Spleen (tissue), 11 donors: ENCODE measurements at regions not wholly inside any gene's neighbourhood (a gene's known extent, or its start where the extent isn't known, plus 50 kb on each side); places are given as distances from the start of the nearest gene placed in this dataset.

Experiments used
- DNase-seq: peaks from one replicate; pipeline ENCODE4 v3.0.0-alpha.2; 2020
- H3K27ac ChIP-seq, 8 donors: fragments of 200-600 bp; sonication (generic) in 7 of 8; 1 replicate in 4 of 8; 2 replicates in 4 of 8; pipeline versions ENCODE4 v1.5.0 to v1.8.0; 2016 to 2021; ENCODE audit warnings: inconsistent platforms in 4 of 8, mild to moderate bottlenecking in 4 of 8, moderate library complexity in 1 of 8
- H3K27me3 ChIP-seq, 7 donors: fragments of 200-600 bp; sonication (generic) in 6 of 7; replicated peaks in 1 of 7; 1 replicate in 4 of 7; 2 replicates in 3 of 7; pipeline versions ENCODE4 v1.5.0 to v1.8.0; 2016 to 2021; ENCODE audit warnings: inconsistent platforms in 3 of 7, mild to moderate bottlenecking in 1 of 7
- H3K36me3 ChIP-seq, 6 donors: fragments of 200-600 bp; sonication (generic) in 5 of 6; 1 replicate in 4 of 6; 2 replicates in 2 of 6; pipeline versions ENCODE4 v1.5.0 to v1.8.0; 2016 to 2021; ENCODE audit warnings: inconsistent platforms in 2 of 6
- H3K4me1 ChIP-seq, 6 donors: fragments of 200-600 bp; sonication (generic) in 5 of 6; 1 replicate in 3 of 6; 2 replicates in 3 of 6; pipeline versions ENCODE4 v1.5.0 to v1.8.0; 2016 to 2021; ENCODE audit warnings: inconsistent platforms in 3 of 6
- H3K4me3 ChIP-seq, 8 donors: fragments of 200-600 bp; sonication (generic) in 7 of 8; 1 replicate in 4 of 8; 2 replicates in 4 of 8; pipeline versions ENCODE4 v1.5.0 to v1.8.0; 2016 to 2021; ENCODE audit warnings: inconsistent platforms in 4 of 8, mild to moderate bottlenecking in 4 of 8, moderate library complexity in 2 of 8
- H3K9me3 ChIP-seq, 8 donors: fragments of 200-600 bp; sonication (generic) in 7 of 8; 1 replicate in 4 of 8; 2 replicates in 4 of 8; pipeline versions ENCODE4 v1.5.0 to v1.8.0; 2016 to 2021; ENCODE audit warnings: inconsistent platforms in 4 of 8
- POLR2A ChIP-seq, 3 donors: fragments of 450-650 bp; IDR thresholded peaks; one replicate each; pipeline ENCODE4 v1.5.1; 2017; ENCODE audit warnings: antibody characterized with exemption in 3 of 3, mild to moderate bottlenecking in 1 of 3
- POLR2AphosphoS5 ChIP-seq, 3 donors: sonication (generic); formaldehyde crosslinking; IDR thresholded peaks; one replicate each; pipeline ENCODE4 v1.5.1; 2017; ENCODE audit warnings: antibody characterized with exemption in 3 of 3
- WGBS, 5 donors: extraction: QIAGEN DNeasy Blood & Tissue Kit in 3 of 5; methylation state at CpG; one replicate each; pipeline versions ENCODE4 v1.1.5 to v1.1.7; 2013 to 2018; 5-methylcytosine and 5-hydroxymethylcytosine counted together
- intact Hi-C: fragments of 100-400 bp; cut with DNase I; formaldehyde crosslinking; loops from one replicate; pipeline ENCODE4 v1.15.0; 2023; ENCODE audit warnings: low total_unique reads
- TF ChIP-seq, protein P1 (sequence below), 11 experiments: fragments of 200-600 bp in 7 of 11; fragments of 450-650 bp in 4 of 11; sonication (generic) in 4 of 11; IDR thresholded peaks in 8 of 11; conservative IDR thresholded peaks in 3 of 11; 1 replicate in 7 of 11; 2 replicates in 4 of 11; pipeline versions ENCODE4 v1.4.0 to v1.8.0; 2016 to 2021; ENCODE audit warnings: antibody characterized with exemption in 11 of 11, inconsistent platforms in 4 of 11, mild to moderate bottlenecking in 1 of 11
- donor health status: healthy with polysubstance abuse.
- donor health status: DM: no; HTN: no; CAD: no; lungs with moderate emphysema.
- donor health status: DM: no; HTN: no; CAD: no.
- donor health status: Bipolar disorder and iron deficiency.
- donor health status: healthy.
- donor health status: DM: no; HTN: no; CAD: no.
- donor health status: DM: yes; HTN: yes; CAD: no.

DNA sequence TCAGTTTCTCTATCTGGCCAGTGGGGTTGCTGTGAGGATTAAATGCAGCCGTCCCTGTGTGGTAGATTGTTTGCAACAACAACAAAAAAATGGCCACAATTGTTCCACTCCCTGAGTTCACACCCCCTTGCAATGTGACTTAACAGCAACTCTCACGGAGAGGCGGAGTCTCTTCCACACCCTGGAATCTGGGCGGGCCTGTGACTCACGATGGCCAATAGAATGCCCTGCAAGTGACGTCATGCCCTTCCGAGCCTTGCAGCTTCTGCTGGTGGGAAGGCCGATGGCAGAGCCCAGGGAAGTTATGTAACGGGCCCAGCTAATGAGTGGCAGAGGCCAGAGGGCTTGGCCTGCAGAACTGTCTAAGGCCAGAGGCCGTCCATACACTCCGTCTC, 87.9 kb downstream of the RIPK4 start:
- no peak overlapping the region for H3K4me3 ChIP-seq
- WGBS, 5 donors: 32 to 55% (median 37%) methylated on average over 9 to 11 of the region's 11 CpGs
- H3K4me1 ChIP-seq: peaks cover 0 to 5% (median 2%) of the 10 kb centered on the region in 6 donors
- peaks cover 0 to 53% (median 0%) of the 10 kb centered on the region in 7 donors for H3K27me3 ChIP-seq
- intact Hi-C loops: no loop called here
- peak; percentile 81 for DNase-seq
- no peaks in the 10 kb centered on the region for H3K9me3 ChIP-seq
- peak overlapping the region in 2 of 8 donors; percentile 18 to 47 for H3K27ac ChIP-seq
- TF ChIP-seq, protein P1, sequence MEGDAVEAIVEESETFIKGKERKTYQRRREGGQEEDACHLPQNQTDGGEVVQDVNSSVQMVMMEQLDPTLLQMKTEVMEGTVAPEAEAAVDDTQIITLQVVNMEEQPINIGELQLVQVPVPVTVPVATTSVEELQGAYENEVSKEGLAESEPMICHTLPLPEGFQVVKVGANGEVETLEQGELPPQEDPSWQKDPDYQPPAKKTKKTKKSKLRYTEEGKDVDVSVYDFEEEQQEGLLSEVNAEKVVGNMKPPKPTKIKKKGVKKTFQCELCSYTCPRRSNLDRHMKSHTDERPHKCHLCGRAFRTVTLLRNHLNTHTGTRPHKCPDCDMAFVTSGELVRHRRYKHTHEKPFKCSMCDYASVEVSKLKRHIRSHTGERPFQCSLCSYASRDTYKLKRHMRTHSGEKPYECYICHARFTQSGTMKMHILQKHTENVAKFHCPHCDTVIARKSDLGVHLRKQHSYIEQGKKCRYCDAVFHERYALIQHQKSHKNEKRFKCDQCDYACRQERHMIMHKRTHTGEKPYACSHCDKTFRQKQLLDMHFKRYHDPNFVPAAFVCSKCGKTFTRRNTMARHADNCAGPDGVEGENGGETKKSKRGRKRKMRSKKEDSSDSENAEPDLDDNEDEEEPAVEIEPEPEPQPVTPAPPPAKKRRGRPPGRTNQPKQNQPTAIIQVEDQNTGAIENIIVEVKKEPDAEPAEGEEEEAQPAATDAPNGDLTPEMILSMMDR (IDR thresholded peaks at IDR 0.05 in 8 of 11, conservative IDR thresholded peaks at IDR 0.05 in 3 of 11): no peak
- TF ChIP-seq POLR2AphosphoS5 (IDR thresholded peaks at IDR 0.05): peak in 2 of 3 donors; percentile 23 to 38
- H3K36me3 ChIP-seq: no peaks in the 10 kb centered on the region

DNA sequence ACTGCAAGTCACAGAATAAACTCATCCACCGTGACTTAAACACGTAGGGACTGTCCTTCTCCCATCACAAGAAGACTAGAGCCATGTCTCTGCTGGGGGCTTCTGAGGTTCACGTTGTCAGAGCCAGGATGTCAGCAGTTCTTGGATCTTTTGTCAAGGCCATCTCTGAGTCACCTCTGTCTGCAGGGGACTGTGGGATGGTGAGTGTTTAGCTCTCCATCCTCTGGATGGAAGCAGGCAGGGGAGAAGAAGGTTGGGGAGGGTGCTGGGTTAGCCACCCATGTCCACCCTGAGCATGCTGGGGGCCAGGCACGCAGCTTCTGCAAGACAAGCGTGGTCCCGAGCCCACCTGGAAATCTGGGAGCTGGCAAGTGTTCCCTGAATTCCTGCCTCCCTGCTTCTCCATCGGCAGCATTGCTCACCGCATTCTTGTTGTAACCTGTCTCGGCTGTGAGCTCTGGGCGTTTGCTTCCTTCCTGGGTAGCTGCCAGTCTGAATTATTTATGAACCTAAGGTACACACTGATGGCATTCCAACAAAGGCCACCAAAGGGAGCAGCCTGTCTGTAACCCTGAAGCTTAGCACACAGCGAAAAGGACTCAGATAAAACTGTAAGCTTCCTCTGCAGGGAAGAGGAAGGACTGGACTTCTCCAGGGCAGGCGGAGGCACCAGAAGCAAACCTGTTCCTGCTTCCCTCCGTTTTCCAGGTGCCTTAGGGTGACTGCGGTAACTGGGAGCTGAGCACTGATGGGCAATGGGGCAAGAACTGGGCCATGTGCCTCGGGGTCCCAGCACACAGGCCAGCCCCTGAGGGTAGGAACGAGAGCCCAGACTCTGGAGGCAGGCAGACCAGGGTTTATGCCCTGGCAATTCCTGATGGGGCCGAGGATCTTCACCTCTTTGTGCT, 88.6 kb downstream of the RIPK4 start:
- intact Hi-C loops: no loop called here
- Histone ChIP-seq H3K27me3 (peaks cover 0 to 55% (median 0%) of the 10 kb centered on the region in 7 donors), H3K4me3 (no peak overlapping the region), H3K27ac (peak overlapping the region in 2 of 8 donors; percentile 18 to 47), H3K9me3 (no peaks in the 10 kb centered on the region), H3K36me3 (no peaks in the 10 kb centered on the region), H3K4me1 (peaks cover 0 to 5% (median 2%) of the 10 kb centered on the region in 6 donors)
- TF ChIP-seq POLR2A (IDR thresholded peaks at IDR 0.05): no peak
- TF ChIP-seq, protein P1 (IDR thresholded peaks at IDR 0.05 in 8 of 11, conservative IDR thresholded peaks at IDR 0.05 in 3 of 11): no peak
- TF ChIP-seq POLR2AphosphoS5 (IDR thresholded peaks at IDR 0.05): no peak
- WGBS, 5 donors: 58 to 66% (median 61%) methylated on average over 14 to 17 of the region's 17 CpGs
- DNase-seq: peak; percentile 58

DNA sequence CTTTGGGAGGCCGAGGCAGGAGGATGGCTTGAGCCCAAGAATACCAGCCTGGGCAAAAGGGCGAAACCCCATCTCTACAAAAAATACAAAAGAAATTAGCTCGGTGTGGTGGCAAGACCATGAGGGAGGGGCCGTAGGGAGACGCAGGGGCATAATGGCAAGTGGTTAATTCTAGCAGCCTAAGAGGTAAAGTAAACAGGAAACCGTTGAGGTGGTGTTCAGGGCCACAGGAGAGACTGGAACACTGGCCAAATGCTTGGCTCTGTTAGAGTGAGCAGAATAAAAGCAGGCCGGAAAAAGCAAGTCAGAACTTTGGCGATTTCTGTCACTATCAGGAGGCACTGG, 89.2 kb downstream of the RIPK4 start:
- H3K4me3 ChIP-seq: no peak overlapping the region
- TF ChIP-seq, protein P1 (IDR thresholded peaks at IDR 0.05 in 8 of 11, conservative IDR thresholded peaks at IDR 0.05 in 3 of 11): no peak
- no peak for TF ChIP-seq POLR2A (IDR thresholded peaks at IDR 0.05)
- no peak for TF ChIP-seq POLR2AphosphoS5 (IDR thresholded peaks at IDR 0.05)
- no peak for DNase-seq
- no peak overlapping the region for H3K27ac ChIP-seq
- H3K9me3 ChIP-seq: no peaks in the 10 kb centered on the region
- no peaks in the 10 kb centered on the region for H3K36me3 ChIP-seq
- peaks cover 0 to 57% (median 0%) of the 10 kb centered on the region in 7 donors for H3K27me3 ChIP-seq
- WGBS, 5 donors: 65 to 77% (median 70%) methylated on average over 8 of the region's 8 CpGs
- intact Hi-C loops: no loop called here
- peaks cover 0 to 5% (median 2%) of the 10 kb centered on the region in 6 donors for H3K4me1 ChIP-seq

- H3K27ac ChIP-seq: no peak overlapping the region
- 85 to 95% (median 88%) methylated on average over 3 of the region's 3 CpGs for WGBS, 5 donors
- H3K9me3 ChIP-seq: no peaks in the 10 kb centered on the region
- no peak overlapping the region for H3K4me3 ChIP-seq
- intact Hi-C loops: no loop called here
- DNase-seq: no peak
- H3K27me3 ChIP-seq: peaks cover 0 to 54% (median 0%) of the 10 kb centered on the region in 7 donors
- H3K36me3 ChIP-seq: no peaks in the 10 kb centered on the region
- TF ChIP-seq, protein P1 (IDR thresholded peaks at IDR 0.05 in 8 of 11, conservative IDR thresholded peaks at IDR 0.05 in 3 of 11): no peak
- peaks cover 0 to 5% (median 2%) of the 10 kb centered on the region in 6 donors for H3K4me1 ChIP-seq
Observed at GRCh38 chr21:41676198-41676597, 90.7 kb downstream of the RIPK4 start.
